ENCODE measurements at regions not wholly inside any gene's neighbourhood (a gene's known extent, or its start where the extent isn't known, plus 50 kb on each side); places are given as distances from the start of the nearest gene placed in this dataset.

- TF ChIP-seq, protein P1, sequence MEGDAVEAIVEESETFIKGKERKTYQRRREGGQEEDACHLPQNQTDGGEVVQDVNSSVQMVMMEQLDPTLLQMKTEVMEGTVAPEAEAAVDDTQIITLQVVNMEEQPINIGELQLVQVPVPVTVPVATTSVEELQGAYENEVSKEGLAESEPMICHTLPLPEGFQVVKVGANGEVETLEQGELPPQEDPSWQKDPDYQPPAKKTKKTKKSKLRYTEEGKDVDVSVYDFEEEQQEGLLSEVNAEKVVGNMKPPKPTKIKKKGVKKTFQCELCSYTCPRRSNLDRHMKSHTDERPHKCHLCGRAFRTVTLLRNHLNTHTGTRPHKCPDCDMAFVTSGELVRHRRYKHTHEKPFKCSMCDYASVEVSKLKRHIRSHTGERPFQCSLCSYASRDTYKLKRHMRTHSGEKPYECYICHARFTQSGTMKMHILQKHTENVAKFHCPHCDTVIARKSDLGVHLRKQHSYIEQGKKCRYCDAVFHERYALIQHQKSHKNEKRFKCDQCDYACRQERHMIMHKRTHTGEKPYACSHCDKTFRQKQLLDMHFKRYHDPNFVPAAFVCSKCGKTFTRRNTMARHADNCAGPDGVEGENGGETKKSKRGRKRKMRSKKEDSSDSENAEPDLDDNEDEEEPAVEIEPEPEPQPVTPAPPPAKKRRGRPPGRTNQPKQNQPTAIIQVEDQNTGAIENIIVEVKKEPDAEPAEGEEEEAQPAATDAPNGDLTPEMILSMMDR (IDR thresholded peaks at IDR 0.05): no peak
- TF ChIP-seq POLR2A (IDR thresholded peaks at IDR 0.05): no peak
Observed at GRCh38 chr15:31840849-31841476, 189.4 kb upstream of the CHRNA7 start.

All from thyroid gland (tissue), 4 donors.